ENCODE measurements at regions not wholly inside any gene's neighbourhood (a gene's known extent, or its start where the extent isn't known, plus 50 kb on each side); places are given as distances from the start of the nearest gene placed in this dataset.
A peak's percentile ranks its signal among the peaks of the same experiment; 100 is the strongest.

DNA sequence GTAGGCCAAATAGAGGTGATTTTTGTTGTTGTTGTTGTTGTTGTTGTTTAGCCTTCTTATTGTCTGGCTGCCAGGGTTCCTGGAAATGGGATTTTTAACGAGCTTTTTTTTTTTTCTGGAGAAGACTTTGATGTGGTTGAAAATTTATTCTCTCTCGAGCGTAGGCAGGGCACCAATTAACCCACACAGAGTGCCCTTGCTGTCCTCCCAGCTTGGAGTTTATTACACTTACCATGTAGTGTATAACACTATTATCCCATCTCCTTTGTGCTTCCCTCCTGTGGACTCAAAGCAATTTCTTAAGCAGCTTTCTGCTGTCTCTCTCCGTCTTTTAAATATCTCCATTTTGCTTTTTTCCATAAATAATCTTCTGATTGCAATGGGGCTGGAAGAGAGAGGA, 57.4 kb downstream of the OR2K2 start (continued):
- no peak for TF ChIP-seq SREBF2 (IDR thresholded peaks at IDR 0.05; ENCODE audit: low read length)

DNA sequence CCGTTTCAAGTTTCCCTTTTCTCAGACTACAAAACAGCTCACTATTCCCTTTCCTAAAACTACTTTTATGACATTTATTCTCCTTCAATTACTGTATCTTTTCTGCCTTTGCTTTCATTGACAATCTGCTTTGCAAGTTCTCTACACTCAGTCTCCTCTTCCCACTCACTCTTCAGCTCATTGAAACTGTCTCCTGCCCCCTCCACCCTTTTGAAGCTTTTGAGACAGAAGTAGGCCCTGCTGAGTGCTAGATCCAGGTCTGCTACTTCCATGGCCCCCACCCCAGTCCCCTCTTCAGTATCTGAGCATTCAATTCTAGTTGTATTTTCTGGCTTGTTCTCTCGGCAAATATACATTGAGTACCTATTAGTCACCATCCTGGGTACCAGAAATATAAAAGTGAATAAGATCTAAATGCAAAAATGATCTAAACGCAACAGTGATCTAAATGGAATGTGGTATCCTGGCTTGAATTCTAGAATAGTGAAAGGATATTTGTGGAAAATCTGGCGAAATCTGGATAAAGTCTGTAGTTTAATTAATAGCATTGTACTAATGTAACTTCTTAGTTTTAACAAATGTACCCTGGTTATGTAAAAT, 58.4 kb downstream of the OR2K2 start:
- ChIA-PET SMC1A (ENCODE audit: uncharacterized antibody, unreplicated experiment) (interaction anchor here (0.7 to 2.0 kb wide), 4 partner anchors 9 to 1175 kb away, joined by 3 to 7 read pairs (median 4); no protein-coding TSS in a partner anchor), POLR2A (interaction anchor here (0.9 kb wide), 1 partner anchor 13 kb away, joined by 3 read pairs; no protein-coding TSS in a partner anchor), RAD21 (ENCODE audit: unreplicated experiment) (interaction anchor here (0.6 kb wide), 1 partner anchor 183 kb away, joined by 4 read pairs; no protein-coding TSS in a partner anchor), CTCF (no interaction called here)
- no peaks in the 10 kb centered on the region for H3K4me1 ChIP-seq (ENCODE audit: control insufficient read depth, insufficient read depth, low read length)
- in situ Hi-C loops (cut with MboI): no loop called here
- no peak overlapping the region for H3K4me3 ChIP-seq
- H3K27ac ChIP-seq (ENCODE audit: control insufficient read depth, insufficient read depth): no peak overlapping the region
- no peak for DNase-seq (ENCODE audit: low read depth, low spot score)
- BruUV-seq (replicated peaks): no TSS peak
- H3K4me2 ChIP-seq (ENCODE audit: control insufficient read depth, insufficient read depth): no peak overlapping the region
- H4K20me1 ChIP-seq (ENCODE audit: control insufficient read depth, insufficient read depth): no peaks in the 10 kb centered on the region
- H3K36me3 ChIP-seq (ENCODE audit: control insufficient read depth in 2 of 2, insufficient read depth in 2 of 2, low read length in 1 of 2): no peaks in the 10 kb centered on the region
- no peak for ATAC-seq
- H2AFZ ChIP-seq (ENCODE audit: control insufficient read depth, low read depth, low read length): no peak overlapping the region
- H3K9ac ChIP-seq (ENCODE audit: control insufficient read depth, insufficient read depth, low read length): no peak overlapping the region
- no peaks in the 10 kb centered on the region for H3K79me2 ChIP-seq (ENCODE audit: control insufficient read depth, insufficient read depth, low read length)
- no peak for TF ChIP-seq WRNIP1 (IDR thresholded peaks at IDR 0.05; ENCODE audit: borderline replicate concordance, low read depth, low read length)
- no peak for FAIRE-seq
- intact Hi-C loops (cut with micrococcal nuclease; ENCODE audit: unreplicated experiment): no loop called here
- H3K27me3 ChIP-seq (replicated peaks in 1 of 2; ENCODE audit: control insufficient read depth in 2 of 2, insufficient read depth in 2 of 2, low read length in 1 of 2): no peaks in the 10 kb centered on the region
- H3K9me3 ChIP-seq (replicated peaks; ENCODE audit: control insufficient read depth, insufficient read depth, low read length): no peaks in the 10 kb centered on the region
- 11% methylated on average over 4 of the region's 4 CpGs for WGBS (ENCODE audit: insufficient coverage, insufficient replicate concordance, low lambda C conversion rate, missing lambda C conversion rate)

DNA sequence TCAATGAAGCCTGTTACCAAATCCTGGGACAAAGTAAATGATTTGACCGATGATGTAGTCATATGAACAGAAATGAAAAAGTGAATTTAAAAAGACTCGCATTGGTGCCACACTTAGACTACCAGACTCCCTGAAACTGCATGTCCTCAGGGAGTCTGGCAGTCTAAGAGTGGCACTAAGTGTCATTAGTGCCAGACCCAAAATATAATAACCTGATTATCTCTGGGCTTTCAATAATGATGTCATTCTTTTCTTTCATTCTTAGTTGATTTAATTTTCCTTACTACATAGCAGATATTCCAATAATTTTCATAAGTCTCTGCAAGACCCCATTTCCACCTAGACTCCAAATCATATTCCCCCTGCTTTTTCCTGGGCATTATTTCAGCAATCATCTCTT, 59.0 kb downstream of the OR2K2 start:
- ATAC-seq: no peak
- Histone ChIP-seq H3K4me2 (ENCODE audit: control insufficient read depth, insufficient read depth) (no peak overlapping the region), H3K9me3 (replicated peaks; ENCODE audit: control insufficient read depth, insufficient read depth, low read length) (no peaks in the 10 kb centered on the region; the same call in 2 of the 3 replicates), H3K79me2 (ENCODE audit: control insufficient read depth, insufficient read depth, low read length) (no peaks in the 10 kb centered on the region), H3K4me3 (no peak overlapping the region), H3K9ac (ENCODE audit: control insufficient read depth, insufficient read depth, low read length) (no peak overlapping the region), H2AFZ (ENCODE audit: control insufficient read depth, low read depth, low read length) (no peak overlapping the region), H3K27ac (ENCODE audit: control insufficient read depth, insufficient read depth) (no peak overlapping the region), H3K4me1 (ENCODE audit: control insufficient read depth, insufficient read depth, low read length) (no peaks in the 10 kb centered on the region), H3K27me3 (replicated peaks in 1 of 2; ENCODE audit: control insufficient read depth in 2 of 2, insufficient read depth in 2 of 2, low read length in 1 of 2) (no peaks in the 10 kb centered on the region), H4K20me1 (ENCODE audit: control insufficient read depth, insufficient read depth) (no peaks in the 10 kb centered on the region), H3K36me3 (ENCODE audit: control insufficient read depth in 2 of 2, insufficient read depth in 2 of 2, low read length in 1 of 2) (no peaks in the 10 kb centered on the region)
- CTCF ChIA-PET: interaction anchor here (0.6 kb wide), 1 partner anchor 142 kb away, joined by 3 read pairs; no protein-coding TSS in a partner anchor
- intact Hi-C loops (cut with micrococcal nuclease; ENCODE audit: unreplicated experiment): no loop called here
- SMC1A ChIA-PET (ENCODE audit: uncharacterized antibody, unreplicated experiment): interaction anchor here (0.7 kb wide), 1 partner anchor 1176 kb away, joined by 3 read pairs; no protein-coding TSS in a partner anchor
- in situ Hi-C loops (cut with MboI): no loop called here
- DNase-seq (ENCODE audit: low read depth, low spot score): no peak
- no TSS peak for BruUV-seq (replicated peaks)
- WGBS (ENCODE audit: insufficient coverage, insufficient replicate concordance, low lambda C conversion rate, missing lambda C conversion rate): 36% methylated on average over 2 of the region's 2 CpGs
- FAIRE-seq: no peak
- no peak for TF ChIP-seq SMAD5 (IDR thresholded peaks at IDR 0.05; ENCODE audit: low read depth)
- TF ChIP-seq ATF7 (IDR thresholded peaks at IDR 0.05; ENCODE audit: low read depth): peak; percentile 65
- no peak for TF ChIP-seq SUZ12 (IDR thresholded peaks at IDR 0.05; ENCODE audit: unreplicated experiment)
- TF ChIP-seq EP300 (IDR thresholded peaks at IDR 0.05; ENCODE audit: borderline replicate concordance in 1 of 2, control insufficient read depth in 1 of 2, low read depth in 2 of 2, low read length in 2 of 2): no peak
- no peak for TF ChIP-seq TARDBP (IDR thresholded peaks at IDR 0.05; ENCODE audit: borderline replicate concordance)
- RAD21 ChIA-PET (ENCODE audit: unreplicated experiment): no interaction called here
- POLR2A ChIA-PET: interaction anchor here (0.9 kb wide), 1 partner anchor 13 kb away, joined by 3 read pairs; no protein-coding TSS in a partner anchor

Data from GM12878 (cell line).